Mesothelial cell of epicardium (in vitro differentiated cells): ENCODE measurements at regions not wholly inside any gene's neighbourhood (a gene's known extent, or its start where the extent isn't known, plus 50 kb on each side); places are given as distances from the start of the nearest gene placed in this dataset.
A peak's percentile ranks its signal among the peaks of the same experiment; 100 is the strongest.

ENCODE experiments used
- DNase-seq, 2 experiments: peaks; one replicate each; pipeline ENCODE4 v3.0.0; 2021; ENCODE audit warnings: low spot score in 2 of 2; ENCODE audit not compliant: unreplicated experiment in 2 of 2
- H3K27ac Mint-ChIP-seq: 2 replicates; pipeline ENCODE4 v1.8.0; 2021; ENCODE audit warnings: mixed read lengths
- H3K27me3 Mint-ChIP-seq: 2 replicates; pipeline ENCODE4 v1.8.0; 2021; ENCODE audit warnings: low read depth, mixed read lengths
- H3K36me3 Mint-ChIP-seq: 2 replicates; pipeline ENCODE4 v1.8.0; 2021; ENCODE audit warnings: mixed read lengths
- H3K4me1 Mint-ChIP-seq: 2 replicates; pipeline ENCODE4 v1.8.0; 2021; ENCODE audit warnings: mixed read lengths
- H3K4me3 Mint-ChIP-seq: 2 replicates; pipeline ENCODE4 v1.8.0; 2021; ENCODE audit warnings: mild to moderate bottlenecking, moderate library complexity, mixed read lengths
- H3K9me3 Mint-ChIP-seq: 2 replicates; pipeline ENCODE4 v1.8.0; 2021; ENCODE audit warnings: mixed read lengths
- TF ChIP-seq, protein P1 (sequence below): fragments of 200-600 bp; sonication (generic); IDR thresholded peaks from one replicate; pipeline ENCODE4 v1.5.0; 2021; ENCODE audit warnings: antibody characterized with exemption; ENCODE audit not compliant: unreplicated experiment

DNA sequence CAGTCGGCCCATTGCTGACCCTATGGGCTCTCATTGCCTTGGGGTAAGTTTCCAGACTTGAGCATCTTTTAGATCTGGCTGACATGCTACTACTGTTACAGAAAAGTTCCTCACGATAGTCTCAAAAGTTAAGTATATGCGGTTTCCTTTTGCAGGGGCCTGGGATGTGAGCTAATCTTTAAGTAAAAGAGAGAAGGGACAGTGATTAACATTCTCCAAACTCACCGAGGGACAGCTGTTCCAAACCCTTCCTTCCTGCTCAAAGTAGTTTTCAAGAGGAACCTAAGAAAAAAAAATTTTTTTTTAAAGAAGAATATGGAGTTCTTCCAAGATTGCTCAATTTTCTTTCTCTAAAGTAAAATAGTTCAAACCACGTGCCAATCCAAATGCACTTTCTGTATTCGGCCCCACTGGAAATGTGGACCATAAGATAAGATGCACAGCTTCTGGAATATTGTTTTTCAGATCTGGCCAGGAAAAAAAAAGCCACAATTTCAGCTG, 168.0 kb upstream of the SPRY4 start:
- Mint-ChIP-seq H3K4me1 (peaks cover 18% of the 10 kb centered on the region), H3K27ac (peak overlapping the region; percentile 77), H3K4me3 (no peak overlapping the region), H3K36me3 (peaks cover 2% of the 10 kb centered on the region), H3K27me3 (no peaks in the 10 kb centered on the region), H3K9me3 (no peaks in the 10 kb centered on the region)
- TF ChIP-seq, protein P1, sequence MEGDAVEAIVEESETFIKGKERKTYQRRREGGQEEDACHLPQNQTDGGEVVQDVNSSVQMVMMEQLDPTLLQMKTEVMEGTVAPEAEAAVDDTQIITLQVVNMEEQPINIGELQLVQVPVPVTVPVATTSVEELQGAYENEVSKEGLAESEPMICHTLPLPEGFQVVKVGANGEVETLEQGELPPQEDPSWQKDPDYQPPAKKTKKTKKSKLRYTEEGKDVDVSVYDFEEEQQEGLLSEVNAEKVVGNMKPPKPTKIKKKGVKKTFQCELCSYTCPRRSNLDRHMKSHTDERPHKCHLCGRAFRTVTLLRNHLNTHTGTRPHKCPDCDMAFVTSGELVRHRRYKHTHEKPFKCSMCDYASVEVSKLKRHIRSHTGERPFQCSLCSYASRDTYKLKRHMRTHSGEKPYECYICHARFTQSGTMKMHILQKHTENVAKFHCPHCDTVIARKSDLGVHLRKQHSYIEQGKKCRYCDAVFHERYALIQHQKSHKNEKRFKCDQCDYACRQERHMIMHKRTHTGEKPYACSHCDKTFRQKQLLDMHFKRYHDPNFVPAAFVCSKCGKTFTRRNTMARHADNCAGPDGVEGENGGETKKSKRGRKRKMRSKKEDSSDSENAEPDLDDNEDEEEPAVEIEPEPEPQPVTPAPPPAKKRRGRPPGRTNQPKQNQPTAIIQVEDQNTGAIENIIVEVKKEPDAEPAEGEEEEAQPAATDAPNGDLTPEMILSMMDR, result no peak
- DNase-seq, result no peak

DNA sequence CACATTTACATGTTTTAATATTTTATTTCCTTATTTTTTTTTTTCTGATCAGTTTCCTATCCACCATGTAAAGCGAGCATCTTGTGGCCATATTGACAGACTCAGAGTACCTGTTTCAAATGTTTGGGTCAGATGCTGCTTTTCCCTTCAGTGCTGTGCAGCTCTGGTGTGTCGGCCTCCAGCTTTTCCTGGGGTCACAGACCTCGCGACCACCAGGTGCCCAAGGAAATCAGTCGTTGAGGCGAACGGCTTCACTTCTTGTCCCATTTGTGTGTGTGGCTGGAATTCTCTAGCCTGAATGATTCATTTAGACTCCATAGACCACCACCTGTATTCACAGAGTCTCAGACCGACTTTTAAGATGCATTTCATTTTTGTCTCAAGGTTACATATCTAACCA, 166.9 kb upstream of the SPRY4 start:
- Mint-ChIP-seq H3K27me3 (no peaks in the 10 kb centered on the region), H3K4me3 (no peak overlapping the region), H3K4me1 (peaks cover 18% of the 10 kb centered on the region), H3K36me3 (peaks cover 2% of the 10 kb centered on the region), H3K27ac (no peak overlapping the region), H3K9me3 (no peaks in the 10 kb centered on the region)
- TF ChIP-seq, protein P1, result no peak
- DNase-seq, result no peak

DNA sequence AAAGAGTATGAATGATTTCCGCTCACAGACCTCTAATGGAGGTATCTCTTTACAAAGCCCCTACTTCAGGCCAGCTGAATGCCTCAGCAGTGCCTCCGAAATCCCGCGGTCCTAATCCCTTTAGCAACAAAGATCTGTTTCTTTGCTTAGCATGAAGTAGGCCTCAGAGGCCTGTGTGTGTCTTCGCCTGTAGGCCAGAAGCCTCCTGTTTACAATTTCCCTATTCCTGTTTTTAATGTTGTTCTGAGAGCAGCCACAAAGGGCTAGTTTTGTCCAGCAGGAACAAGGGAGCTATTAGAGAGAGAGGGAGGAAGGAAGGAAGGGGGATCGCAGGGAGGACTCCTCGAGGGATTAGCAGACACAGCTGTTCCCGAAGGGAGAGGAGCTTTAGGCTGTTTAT, 166.4 kb upstream of the SPRY4 start:
- Mint-ChIP-seq H3K9me3 (no peaks in the 10 kb centered on the region), H3K27ac (peak overlapping the region; percentile 90), H3K4me3 (no peak overlapping the region), H3K4me1 (peaks cover 18% of the 10 kb centered on the region), H3K27me3 (no peaks in the 10 kb centered on the region), H3K36me3 (peaks cover 2% of the 10 kb centered on the region)
- TF ChIP-seq, protein P1, result no peak
- no peak for DNase-seq

DNA sequence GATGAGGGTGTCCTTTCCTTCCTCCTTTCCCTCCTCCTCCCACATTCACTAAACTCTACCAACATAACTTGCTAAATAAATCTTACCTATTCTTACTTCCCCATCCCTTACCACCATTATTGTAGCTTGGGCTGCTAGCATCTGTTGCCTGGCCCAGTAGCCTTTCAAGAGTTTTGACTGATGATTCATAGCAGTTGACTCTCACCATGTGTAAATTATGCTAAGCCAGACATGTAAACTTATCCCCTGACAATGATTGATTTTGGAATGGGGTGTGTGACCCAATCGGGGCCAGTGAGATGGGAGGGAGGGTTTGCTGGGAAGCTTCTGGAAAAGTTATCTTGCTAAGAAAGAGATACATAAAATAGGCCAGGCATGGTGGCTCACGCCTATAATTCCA, 161.8 kb upstream of the SPRY4 start:
- Mint-ChIP-seq H3K4me3 (no peak overlapping the region), H3K27me3 (no peaks in the 10 kb centered on the region), H3K4me1 (peaks cover 9% of the 10 kb centered on the region), H3K27ac (no peak overlapping the region), H3K9me3 (peaks cover 9% of the 10 kb centered on the region), H3K36me3 (peaks cover 8% of the 10 kb centered on the region)
- TF ChIP-seq, protein P1, result no peak
- no peak for DNase-seq

DNA sequence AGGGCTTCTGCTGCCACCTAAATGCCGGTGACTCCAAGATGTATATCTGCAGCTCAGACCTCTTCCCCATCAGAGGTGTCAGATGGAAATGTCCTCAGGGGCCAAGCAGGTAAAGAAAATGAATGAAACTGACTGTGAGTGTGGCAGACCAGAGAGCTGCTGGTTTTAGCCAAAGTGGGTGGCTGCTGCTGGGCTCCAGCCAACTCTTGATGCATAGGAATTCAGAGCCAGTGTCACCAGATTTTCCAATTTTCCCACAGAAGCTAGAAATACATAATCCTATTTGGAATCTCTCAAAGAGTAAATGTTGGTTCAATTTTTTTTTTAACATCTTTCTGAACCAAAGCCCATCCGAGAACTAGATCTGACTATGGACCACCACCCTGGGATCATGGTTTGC, 161.2 kb upstream of the SPRY4 start:
- H3K36me3 Mint-ChIP-seq, result peaks cover 8% of the 10 kb centered on the region
- no peaks in the 10 kb centered on the region for H3K27me3 Mint-ChIP-seq
- H3K4me1 Mint-ChIP-seq, result peaks cover 5% of the 10 kb centered on the region
- no peak overlapping the region for H3K4me3 Mint-ChIP-seq
- H3K9me3 Mint-ChIP-seq, result peaks cover 9% of the 10 kb centered on the region
- DNase-seq, result no peak
- TF ChIP-seq, protein P1, result no peak
- H3K27ac Mint-ChIP-seq, result no peak overlapping the region
